GM23248 (cell line): ENCODE measurements at regions not wholly inside any gene's neighbourhood (a gene's known extent, or its start where the extent isn't known, plus 50 kb on each side); places are given as distances from the start of the nearest gene placed in this dataset. TPM values are rescaled to one million over a fixed set of nuclear protein-coding genes. Genes with fewer than 3 reads are reported as not detected.

ENCODE experiments used
- DNase-seq: peaks from one replicate; pipeline ENCODE4 v3.0.0-alpha.2; 2015
- H2AFZ ChIP-seq: fragments of 200-600 bp; sonication (generic); 2 replicates; pipeline ENCODE4 v1.6.1; 2016; ENCODE audit warnings: antibody characterized with exemption
- H3F3A ChIP-seq: fragments of 200-600 bp; sonication (generic); 2 replicates; pipeline ENCODE4 v1.6.1; 2016; ENCODE audit warnings: mild to moderate bottlenecking, antibody characterized with exemption, mixed run types; ENCODE audit not compliant: insufficient read depth
- H3K27ac ChIP-seq: fragments of 200-600 bp; sonication (generic); 2 replicates; pipeline ENCODE4 v1.5.1; 2016; ENCODE audit warnings: mild to moderate bottlenecking
- H3K27me3 ChIP-seq: fragments of 200-600 bp; sonication (generic); replicated peaks from 2 replicates; pipeline ENCODE4 v1.6.1; 2016; ENCODE audit warnings: mild to moderate bottlenecking; ENCODE audit not compliant: insufficient read depth
- H3K36me3 ChIP-seq: fragments of 200-600 bp; sonication (generic); 2 replicates; pipeline ENCODE4 v1.6.1; 2016; ENCODE audit warnings: low read depth, mild to moderate bottlenecking
- H3K4me1 ChIP-seq: fragments of 200-600 bp; sonication (generic); 2 replicates; pipeline ENCODE4 v1.6.1; 2016; ENCODE audit warnings: mild to moderate bottlenecking; ENCODE audit not compliant: insufficient read depth
- H3K4me2 ChIP-seq: fragments of 200-600 bp; sonication (generic); one replicate; pipeline ENCODE4 v1.6.1; 2016; ENCODE audit warnings: mild to moderate bottlenecking; ENCODE audit not compliant: unreplicated experiment
- H3K4me3 ChIP-seq: fragments of 200-600 bp; sonication (generic); 2 replicates; pipeline ENCODE4 v1.5.1; 2016; ENCODE audit warnings: mild to moderate bottlenecking
- H3K79me2 ChIP-seq: fragments of 200-600 bp; sonication (generic); 2 replicates; pipeline ENCODE4 v1.6.1; 2016; ENCODE audit warnings: mild to moderate bottlenecking; ENCODE audit not compliant: insufficient read depth
- H3K9ac ChIP-seq: fragments of 200-600 bp; sonication (generic); 2 replicates; pipeline ENCODE4 v1.6.1; 2016; ENCODE audit warnings: mild to moderate bottlenecking
- H3K9me2 ChIP-seq: fragments of 200-600 bp; sonication (generic); 2 replicates; pipeline ENCODE4 v1.6.1; 2016; ENCODE audit warnings: mixed run types, mild to moderate bottlenecking, moderate library complexity; ENCODE audit not compliant: insufficient read depth
- H3K9me3 ChIP-seq: fragments of 200-600 bp; sonication (generic); one replicate; pipeline ENCODE4 v1.6.1; 2017; ENCODE audit warnings: low read depth
- H4K20me1 ChIP-seq: fragments of 200-600 bp; sonication (generic); 2 replicates; pipeline ENCODE4 v1.6.0; 2016; ENCODE audit not compliant: insufficient read depth
- EZH2 ChIP-seq: fragments of 200-600 bp; sonication (generic); IDR thresholded peaks from 2 replicates; pipeline ENCODE4 v1.6.1; 2018; ENCODE audit warnings: antibody characterized with exemption, mild to moderate bottlenecking; ENCODE audit not compliant: insufficient read depth, poor library complexity, severe bottlenecking
- EZH2phosphoT487 ChIP-seq: fragments of 200-600 bp; sonication (generic); IDR thresholded peaks from 2 replicates; pipeline ENCODE4 v1.6.1; 2018; ENCODE audit warnings: antibody characterized with exemption, moderate library complexity, mild to moderate bottlenecking, low read depth; ENCODE audit not compliant: insufficient read depth
- WGBS, 2 experiments: methylation state at CpG; one replicate each; pipeline ENCODE4 v1.1.6; 2015 to 2017; ENCODE audit warnings: low lambda C conversion rate in 2 of 2, low coverage in 1 of 2; ENCODE audit errors: missing lambda C conversion rate in 2 of 2; 5-methylcytosine and 5-hydroxymethylcytosine counted together
- in situ Hi-C: fragments of 300-500 bp; cut with MboI; formaldehyde crosslinking; loops from 2 replicates; pipeline ENCODE4 v1.15.0; 2020
- small RNA-seq: library from RNA; depleted of rRNA; stranded (forward); fragments of <200 nt; gene quantifications from one replicate; pipeline ENCODE3, GENCODE V24; 2014; ENCODE audit warnings: low read depth, low replicate concordance

- no peaks in the 10 kb centered on the region for H3K4me1 ChIP-seq
- H2AFZ ChIP-seq: no peak overlapping the region
- no peak for DNase-seq
- 31 to 34% methylated on average over 11 of the region's 11 CpGs for WGBS, 2 experiments
- no peaks in the 10 kb centered on the region for H3K9me2 ChIP-seq
- H3K9ac ChIP-seq: no peak overlapping the region
- H3K4me3 ChIP-seq: no peak overlapping the region
- H3F3A ChIP-seq: no peaks in the 10 kb centered on the region
- no peaks in the 10 kb centered on the region for H3K27me3 ChIP-seq
- H3K79me2 ChIP-seq: no peaks in the 10 kb centered on the region
- H3K27ac ChIP-seq: no peak overlapping the region
- no peaks in the 10 kb centered on the region for H3K36me3 ChIP-seq
- no peak for TF ChIP-seq EZH2phosphoT487
- no peak for TF ChIP-seq EZH2
- H3K9me3 ChIP-seq: no peaks in the 10 kb centered on the region
- H3K4me2 ChIP-seq: no peak overlapping the region
- in situ Hi-C loops: no loop called here
- no peaks in the 10 kb centered on the region for H4K20me1 ChIP-seq
Measured at GRCh38 chr2:15999596-16000469, 59.5 kb downstream of the MYCN start.

GRCh38 chr2:15997728-15998280, 57.5 kb downstream of the MYCN start:
- DNase-seq: no peak
- Histone ChIP-seq H3K27ac (no peak overlapping the region), H3F3A (no peaks in the 10 kb centered on the region), H3K4me1 (no peaks in the 10 kb centered on the region), H4K20me1 (no peaks in the 10 kb centered on the region), H3K4me2 (no peak overlapping the region), H3K9me3 (no peaks in the 10 kb centered on the region), H2AFZ (no peak overlapping the region), H3K79me2 (no peaks in the 10 kb centered on the region), H3K4me3 (no peak overlapping the region), H3K9ac (no peak overlapping the region), H3K36me3 (no peaks in the 10 kb centered on the region), H3K27me3 (no peaks in the 10 kb centered on the region), H3K9me2 (no peaks in the 10 kb centered on the region)
- in situ Hi-C loops: no loop called here
- WGBS, 2 experiments: 22 to 34% methylated on average over 2 of the region's 2 CpGs
- no peak for TF ChIP-seq EZH2phosphoT487
- no peak for TF ChIP-seq EZH2

GRCh38 chr2:15996536-15997423, 56.4 kb downstream of the MYCN start:
- no peaks in the 10 kb centered on the region for H3K27me3 ChIP-seq
- H3K4me1 ChIP-seq: no peaks in the 10 kb centered on the region
- no peaks in the 10 kb centered on the region for H3K79me2 ChIP-seq
- in situ Hi-C loops: no loop called here
- no peaks in the 10 kb centered on the region for H3F3A ChIP-seq
- H3K27ac ChIP-seq: no peak overlapping the region
- H3K36me3 ChIP-seq: no peaks in the 10 kb centered on the region
- TF ChIP-seq EZH2phosphoT487 (no peak), EZH2 (no peak)
- H2AFZ ChIP-seq: no peak overlapping the region
- H3K9ac ChIP-seq: no peak overlapping the region
- H3K4me2 ChIP-seq: no peak overlapping the region
- no peak for DNase-seq
- no peak overlapping the region for H3K4me3 ChIP-seq
- no peaks in the 10 kb centered on the region for H3K9me2 ChIP-seq
- WGBS, 2 experiments: 9 to 14% methylated on average over 10 of the region's 10 CpGs
- H4K20me1 ChIP-seq: no peaks in the 10 kb centered on the region
- H3K9me3 ChIP-seq: no peaks in the 10 kb centered on the region

Small RNAs in the stretch of these regions (small RNA-seq; reads per million reads assigned to genes)
- gene AC174048.1: not detected
- gene RF00561: not detected
